A673 (cell line): ENCODE measurements at regions not wholly inside any gene's neighbourhood (a gene's known extent, or its start where the extent isn't known, plus 50 kb on each side); places are given as distances from the start of the nearest gene placed in this dataset.
"Not testable (repeated sequence)": the region's sequence is repeated elsewhere in the genome, so short reads cannot be mapped to it uniquely, and the experiment has no call there.

ENCODE experiments used
- BruUV-seq: library from RNA; stranded (reverse); fragments of 400-500 nt; replicated peaks from 2 replicates; lab custom pipeline; 2021; lab: Mats Ljungman, UMichigan
- CTCF ChIA-PET: fragments of 300-600 bp; sonication (Branson Sonifier 250); formaldehyde crosslinking; loops from one replicate; lab custom pipeline; 2022; ENCODE audit warnings: antibody characterized with exemption; lab: Charles Lee
- POLR2A ChIA-PET: fragments of 300-600 bp; sonication (Branson Sonifier 250); formaldehyde crosslinking; loops from one replicate; lab custom pipeline; 2022; ENCODE audit warnings: antibody characterized with exemption; ENCODE audit not compliant: low non-redundant PET; lab: Charles Lee
- DNase-seq: peaks from one replicate; pipeline ENCODE4 v3.0.0-alpha.2; 2015; ENCODE audit warnings: low spot score
- H3K27ac ChIP-seq: fragments of 200-600 bp; sonication (generic); 2 replicates; pipeline ENCODE4 v1.5.1; 2016; ENCODE audit warnings: mixed run types, low read depth, mild to moderate bottlenecking, mixed read lengths, antibody characterized with exemption, low read length; ENCODE audit not compliant: poor library complexity, severe bottlenecking
- H3K27me3 ChIP-seq: fragments of 200-600 bp; sonication (generic); replicated peaks from 2 replicates; pipeline ENCODE4 v1.6.1; 2017; ENCODE audit warnings: mixed run types, low read depth, mild to moderate bottlenecking, mixed read lengths, antibody characterized with exemption, low read length; ENCODE audit not compliant: insufficient read depth, poor library complexity
- H3K36me3 ChIP-seq: fragments of 200-600 bp; sonication (generic); 2 replicates; pipeline ENCODE4 v1.6.1; 2016; ENCODE audit warnings: mixed run types, mild to moderate bottlenecking, mixed read lengths, antibody characterized with exemption, low read length; ENCODE audit not compliant: insufficient read depth, poor library complexity, severe bottlenecking
- H3K4me1 ChIP-seq: fragments of 200-600 bp; sonication (generic); 2 replicates; pipeline ENCODE4 v1.6.1; 2017; ENCODE audit warnings: mixed run types, mild to moderate bottlenecking, mixed read lengths, antibody characterized with exemption, low read length; ENCODE audit not compliant: insufficient read depth, poor library complexity, severe bottlenecking
- H3K4me3 ChIP-seq: fragments of 200-600 bp; sonication (generic); 2 replicates; pipeline ENCODE4 v1.5.1; 2016; ENCODE audit warnings: low read depth, mixed run types, mild to moderate bottlenecking, mixed read lengths, low read length; ENCODE audit not compliant: poor library complexity, severe bottlenecking
- H3K9me3 ChIP-seq: fragments of 200-600 bp; sonication (generic); 2 replicates; pipeline ENCODE4 v1.6.1; 2016; ENCODE audit warnings: mixed run types, low read depth, mild to moderate bottlenecking, mixed read lengths, antibody characterized with exemption, low read length; ENCODE audit not compliant: poor library complexity, severe bottlenecking
- EZH2 ChIP-seq: fragments of 200-600 bp; sonication (generic); IDR thresholded peaks from 2 replicates; pipeline ENCODE4 v1.6.1; 2017; ENCODE audit warnings: borderline replicate concordance, low read depth, mild to moderate bottlenecking, mixed read lengths, antibody characterized with exemption, low read length; ENCODE audit not compliant: poor library complexity, severe bottlenecking
- intact Hi-C: fragments of 100-400 bp; cut with micrococcal nuclease; formaldehyde crosslinking; loops from one replicate; pipeline ENCODE4 v1.10.0; 2022; ENCODE audit not compliant: unreplicated experiment
- TF ChIP-seq, protein P1 (sequence below): fragments of 300-800, 200-600 bp; sonication (generic); conservative IDR thresholded peaks from 2 replicates; pipeline ENCODE4 v1.5.1; 2017; ENCODE audit warnings: low read depth, mild to moderate bottlenecking, antibody characterized with exemption, low read length, moderate library complexity, mixed read lengths

DNA sequence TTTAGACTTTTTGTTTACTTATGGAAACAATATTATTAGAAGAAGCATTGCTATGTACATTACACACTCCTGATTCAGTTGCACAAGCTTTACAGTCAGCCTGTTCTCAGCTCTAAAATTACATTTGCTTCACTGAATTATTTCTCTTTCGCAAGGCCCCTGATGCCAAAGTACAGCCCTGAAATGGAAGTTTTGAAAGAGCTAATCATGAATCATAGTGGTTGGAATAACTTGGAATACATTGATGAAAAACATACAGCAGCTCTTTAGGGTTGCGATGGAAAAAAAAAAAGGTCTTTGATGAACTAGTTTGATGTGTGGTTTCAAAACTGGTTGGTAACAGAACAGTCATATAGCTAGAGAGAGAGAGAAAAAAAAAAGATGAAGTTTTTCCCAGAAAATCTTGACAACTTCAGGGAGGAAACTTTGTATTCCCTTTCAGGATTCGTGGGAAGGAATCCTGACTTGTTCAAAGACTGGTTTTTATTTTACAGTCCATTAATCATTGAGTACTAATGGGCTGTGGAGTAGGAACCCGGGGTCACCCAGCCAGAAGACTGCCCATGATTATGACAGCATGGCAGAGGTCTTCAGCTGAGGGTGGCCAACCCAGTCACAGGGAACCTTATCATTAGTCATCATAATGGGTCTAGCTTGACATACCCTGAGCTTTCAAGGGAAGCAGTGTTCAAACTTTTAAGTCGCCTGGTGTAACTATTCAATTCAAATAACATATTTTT is 460.1 kb downstream of the NAV3 start:
- Histone ChIP-seq H3K4me3 (no peak overlapping the region), H3K36me3 (no peaks in the 10 kb centered on the region), H3K27me3 (no peaks in the 10 kb centered on the region), H3K4me1 (no peaks in the 10 kb centered on the region), H3K9me3 (no peaks in the 10 kb centered on the region), H3K27ac (no peak overlapping the region)
- intact Hi-C loops = no loop called here
- POLR2A ChIA-PET = no interaction called here
- TF ChIP-seq, protein P1, sequence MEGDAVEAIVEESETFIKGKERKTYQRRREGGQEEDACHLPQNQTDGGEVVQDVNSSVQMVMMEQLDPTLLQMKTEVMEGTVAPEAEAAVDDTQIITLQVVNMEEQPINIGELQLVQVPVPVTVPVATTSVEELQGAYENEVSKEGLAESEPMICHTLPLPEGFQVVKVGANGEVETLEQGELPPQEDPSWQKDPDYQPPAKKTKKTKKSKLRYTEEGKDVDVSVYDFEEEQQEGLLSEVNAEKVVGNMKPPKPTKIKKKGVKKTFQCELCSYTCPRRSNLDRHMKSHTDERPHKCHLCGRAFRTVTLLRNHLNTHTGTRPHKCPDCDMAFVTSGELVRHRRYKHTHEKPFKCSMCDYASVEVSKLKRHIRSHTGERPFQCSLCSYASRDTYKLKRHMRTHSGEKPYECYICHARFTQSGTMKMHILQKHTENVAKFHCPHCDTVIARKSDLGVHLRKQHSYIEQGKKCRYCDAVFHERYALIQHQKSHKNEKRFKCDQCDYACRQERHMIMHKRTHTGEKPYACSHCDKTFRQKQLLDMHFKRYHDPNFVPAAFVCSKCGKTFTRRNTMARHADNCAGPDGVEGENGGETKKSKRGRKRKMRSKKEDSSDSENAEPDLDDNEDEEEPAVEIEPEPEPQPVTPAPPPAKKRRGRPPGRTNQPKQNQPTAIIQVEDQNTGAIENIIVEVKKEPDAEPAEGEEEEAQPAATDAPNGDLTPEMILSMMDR = no peak
- TF ChIP-seq EZH2 = no peak
- BruUV-seq = no TSS peak
- CTCF ChIA-PET = no interaction called here
- no peak for DNase-seq

DNA sequence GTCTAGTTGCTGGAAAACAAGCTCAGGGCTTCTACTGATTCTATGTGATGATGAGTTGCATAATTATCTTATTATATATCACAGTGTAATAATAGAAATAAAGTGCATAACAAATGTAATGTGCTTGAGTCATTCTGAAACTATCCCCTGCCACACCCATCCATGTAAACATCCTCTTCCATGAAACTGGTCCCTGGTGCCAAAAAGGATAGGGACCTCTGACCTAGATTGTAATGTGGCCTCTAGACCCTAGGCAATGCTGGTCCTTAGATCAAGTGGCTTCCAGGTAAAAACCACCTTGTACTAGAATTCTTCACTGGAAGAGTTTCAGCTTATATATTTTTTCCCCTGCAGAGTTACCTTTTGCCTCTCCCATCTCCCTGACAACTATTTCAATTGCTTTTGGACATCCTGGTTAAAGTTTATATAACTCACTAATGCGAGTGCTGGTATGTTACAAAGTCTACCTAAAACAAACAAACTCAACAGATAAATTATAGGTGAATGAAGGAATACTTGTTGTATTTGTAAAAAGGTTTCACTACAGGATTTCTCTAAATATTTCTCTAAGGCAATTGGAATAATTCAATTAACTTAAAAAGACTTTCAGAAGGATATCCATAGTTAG is 462.5 kb downstream of the NAV3 start:
- no TSS peak for BruUV-seq
- CTCF ChIA-PET = no interaction called here
- H3K4me3 ChIP-seq = no peak overlapping the region

DNA sequence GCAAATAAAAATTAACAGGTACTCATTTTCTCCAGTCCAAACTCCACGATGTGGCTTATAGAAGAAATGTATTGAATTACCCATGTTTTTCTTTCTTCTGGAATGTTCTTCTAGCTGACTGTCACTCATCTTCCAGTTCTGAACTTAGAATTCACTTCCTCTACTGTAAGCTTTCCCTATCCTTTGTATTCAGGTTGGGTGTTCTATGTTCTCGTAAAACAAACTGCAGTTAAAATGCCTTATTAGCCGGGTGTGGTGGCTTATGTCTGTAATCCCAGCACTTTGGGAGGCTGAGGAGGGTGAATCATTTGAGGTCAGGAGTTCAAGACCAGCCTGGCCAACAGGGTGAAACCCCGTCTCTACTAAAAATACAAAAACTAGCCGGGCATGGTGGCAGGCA is 470.6 kb downstream of the NAV3 start:
- H3K4me3 ChIP-seq, DNase-seq, H3K27ac ChIP-seq, POLR2A ChIA-PET, BruUV-seq, CTCF ChIA-PET, intact Hi-C loops, H3K27me3 ChIP-seq, H3K36me3 ChIP-seq, H3K9me3 ChIP-seq, H3K4me1 ChIP-seq: not testable (repeated sequence)

More for the DNA sequence above, 462.5 kb downstream of the NAV3 start:
- Histone ChIP-seq H3K4me1 (no peaks in the 10 kb centered on the region), H3K27ac (no peak overlapping the region), H3K27me3 (no peaks in the 10 kb centered on the region), H3K9me3 (no peaks in the 10 kb centered on the region), H3K36me3 (no peaks in the 10 kb centered on the region)
- intact Hi-C loops = no loop called here
- DNase-seq = no peak
- TF ChIP-seq, protein P1 = no peak
- TF ChIP-seq EZH2 = no peak
- POLR2A ChIA-PET = no interaction called here
